Right atrium auricular region (tissue), 2 donors: ENCODE measurements at regions not wholly inside any gene's neighbourhood (a gene's known extent, or its start where the extent isn't known, plus 50 kb on each side); places are given as distances from the start of the nearest gene placed in this dataset.

Experiments
- DNase-seq: peaks from one replicate; pipeline ENCODE4 v3.0.0-alpha.2; 2019; ENCODE audit warnings: low spot score
- H3K27ac ChIP-seq, 2 donors: fragments of 200-600 bp; sonication (generic); 1 replicate in 1 of 2; 2 replicates in 1 of 2; pipeline ENCODE4 v1.5.1; 2016 to 2019
- H3K27me3 ChIP-seq, 2 donors: fragments of 200-600 bp; sonication (generic); one replicate each; pipeline versions ENCODE4 v1.5.1 to v1.6.0; 2017 to 2019
- H3K36me3 ChIP-seq: fragments of 200-600 bp; sonication (generic); one replicate; pipeline ENCODE4 v1.5.1; 2016
- H3K4me1 ChIP-seq, 2 donors: fragments of 200-600 bp; sonication (generic); one replicate each; pipeline versions ENCODE4 v1.5.1 to v1.6.0; 2017 to 2019
- H3K4me3 ChIP-seq, 2 donors: fragments of 200-600 bp; sonication (generic); 1 replicate in 1 of 2; 2 replicates in 1 of 2; pipeline ENCODE4 v1.5.1; 2017 to 2019; ENCODE audit warnings: mild to moderate bottlenecking in 1 of 2, moderate library complexity in 1 of 2
- H3K9me3 ChIP-seq, 2 donors: fragments of 200-600 bp; sonication (generic); one replicate each; pipeline ENCODE4 v1.5.1; 2019
- CTCF ChIP-seq, 2 donors: fragments of 200-600 bp; sonication (generic); IDR thresholded peaks; one replicate each; pipeline ENCODE4 v1.5.1; 2019; ENCODE audit warnings: antibody characterized with exemption in 2 of 2

- H3K4me3 ChIP-seq = no peak overlapping the region
- H3K4me1 ChIP-seq = no peaks in the 10 kb centered on the region
- no peaks in the 10 kb centered on the region for H3K36me3 ChIP-seq
- H3K9me3 ChIP-seq = no peaks in the 10 kb centered on the region
- no peak for DNase-seq
- H3K27ac ChIP-seq = no peak overlapping the region
- no peak for TF ChIP-seq CTCF (IDR thresholded peaks at IDR 0.05)
- H3K27me3 ChIP-seq = no peaks in the 10 kb centered on the region
These were observed 246.6 kb downstream of the DEPDC1B start for GRCh38 chr5:60453186-60453976.

GRCh38 chr5:60448600-60448999 lies 251.4 kb downstream of the DEPDC1B start:
- Histone ChIP-seq H3K27me3 (no peaks in the 10 kb centered on the region), H3K4me3 (no peak overlapping the region), H3K9me3 (no peaks in the 10 kb centered on the region), H3K36me3 (no peaks in the 10 kb centered on the region), H3K27ac (no peak overlapping the region), H3K4me1 (no peaks in the 10 kb centered on the region)
- no peak for DNase-seq
- no peak for TF ChIP-seq CTCF (IDR thresholded peaks at IDR 0.05)

GRCh38 chr5:60447488-60447920 lies 252.5 kb downstream of the DEPDC1B start:
- H3K27ac ChIP-seq = no peak overlapping the region
- no peak for DNase-seq
- no peaks in the 10 kb centered on the region for H3K9me3 ChIP-seq
- no peaks in the 10 kb centered on the region for H3K36me3 ChIP-seq
- H3K27me3 ChIP-seq = no peaks in the 10 kb centered on the region
- no peak for TF ChIP-seq CTCF (IDR thresholded peaks at IDR 0.05)
- no peaks in the 10 kb centered on the region for H3K4me1 ChIP-seq
- no peak overlapping the region for H3K4me3 ChIP-seq

GRCh38 chr5:60446917-60447316 lies 253.0 kb downstream of the DEPDC1B start:
- no peaks in the 10 kb centered on the region for H3K27me3 ChIP-seq
- no peak for TF ChIP-seq CTCF (IDR thresholded peaks at IDR 0.05)
- DNase-seq = no peak
- no peaks in the 10 kb centered on the region for H3K9me3 ChIP-seq
- H3K36me3 ChIP-seq = no peaks in the 10 kb centered on the region
- no peak overlapping the region for H3K27ac ChIP-seq
- no peaks in the 10 kb centered on the region for H3K4me1 ChIP-seq
- H3K4me3 ChIP-seq = no peak overlapping the region

- DNase-seq = no peak
- no peaks in the 10 kb centered on the region for H3K4me1 ChIP-seq
- no peak overlapping the region for H3K27ac ChIP-seq
- no peak for TF ChIP-seq CTCF (IDR thresholded peaks at IDR 0.05)
- no peaks in the 10 kb centered on the region for H3K27me3 ChIP-seq
- no peak overlapping the region for H3K4me3 ChIP-seq
- H3K36me3 ChIP-seq = no peaks in the 10 kb centered on the region
- no peaks in the 10 kb centered on the region for H3K9me3 ChIP-seq
These were observed 254.0 kb downstream of the DEPDC1B start for GRCh38 chr5:60445921-60446320.

GRCh38 chr5:60445427-60445826 lies 254.5 kb downstream of the DEPDC1B start:
- H3K27me3 ChIP-seq = no peaks in the 10 kb centered on the region
- no peak for DNase-seq
- H3K4me1 ChIP-seq = no peaks in the 10 kb centered on the region
- TF ChIP-seq CTCF (IDR thresholded peaks at IDR 0.05) = no peak
- no peaks in the 10 kb centered on the region for H3K36me3 ChIP-seq
- no peak overlapping the region for H3K27ac ChIP-seq
- H3K4me3 ChIP-seq = no peak overlapping the region
- H3K9me3 ChIP-seq = no peaks in the 10 kb centered on the region
